Astrocyte of the cerebellum (primary cell): ENCODE measurements at regions not wholly inside any gene's neighbourhood (a gene's known extent, or its start where the extent isn't known, plus 50 kb on each side); places are given as distances from the start of the nearest gene placed in this dataset.

Experiments used
- DNase-seq: peaks from one replicate; pipeline ENCODE4 v3.0.0-alpha.2; 2011; ENCODE audit warnings: low read depth
- H3K4me3 ChIP-seq: 2 replicates; pipeline ENCODE4 v1.5.1; 2011; ENCODE audit warnings: mild to moderate bottlenecking, low read depth, low read length, moderate library complexity
- in situ Hi-C: cut with HindIII; loops from 2 replicates; pipeline ENCODE4 v1.10.0; 2017; ENCODE audit warnings: low sequenced_read_pairs
- TF ChIP-seq, protein P1 (sequence below): IDR thresholded peaks from 2 replicates; pipeline ENCODE4 v1.5.1; 2012; ENCODE audit warnings: low read length, low read depth, moderate library complexity, mild to moderate bottlenecking; ENCODE audit errors: missing control alignments

DNA sequence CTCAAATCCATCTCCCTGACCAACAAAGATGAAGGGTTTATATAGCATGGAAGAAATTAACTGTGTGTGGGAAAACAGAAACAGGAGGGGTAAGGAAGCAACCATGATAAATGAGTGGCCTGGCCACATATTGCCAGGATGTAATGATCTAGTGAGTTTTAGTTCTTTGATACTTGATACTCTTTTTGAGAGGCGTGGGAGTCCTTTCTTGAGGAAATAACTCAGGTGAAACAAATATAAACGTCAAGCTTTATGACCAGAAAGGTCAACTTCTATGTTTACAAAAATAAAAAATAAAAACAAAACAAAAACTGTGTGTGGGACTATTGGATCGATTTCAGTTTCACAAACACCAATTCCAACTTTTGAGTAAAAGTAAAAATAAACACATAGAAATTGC, 860.8 kb upstream of the B3GALT2 start:
- no peak for DNase-seq
- in situ Hi-C loops = no loop called here
- no peak overlapping the region for H3K4me3 ChIP-seq
- TF ChIP-seq, protein P1, sequence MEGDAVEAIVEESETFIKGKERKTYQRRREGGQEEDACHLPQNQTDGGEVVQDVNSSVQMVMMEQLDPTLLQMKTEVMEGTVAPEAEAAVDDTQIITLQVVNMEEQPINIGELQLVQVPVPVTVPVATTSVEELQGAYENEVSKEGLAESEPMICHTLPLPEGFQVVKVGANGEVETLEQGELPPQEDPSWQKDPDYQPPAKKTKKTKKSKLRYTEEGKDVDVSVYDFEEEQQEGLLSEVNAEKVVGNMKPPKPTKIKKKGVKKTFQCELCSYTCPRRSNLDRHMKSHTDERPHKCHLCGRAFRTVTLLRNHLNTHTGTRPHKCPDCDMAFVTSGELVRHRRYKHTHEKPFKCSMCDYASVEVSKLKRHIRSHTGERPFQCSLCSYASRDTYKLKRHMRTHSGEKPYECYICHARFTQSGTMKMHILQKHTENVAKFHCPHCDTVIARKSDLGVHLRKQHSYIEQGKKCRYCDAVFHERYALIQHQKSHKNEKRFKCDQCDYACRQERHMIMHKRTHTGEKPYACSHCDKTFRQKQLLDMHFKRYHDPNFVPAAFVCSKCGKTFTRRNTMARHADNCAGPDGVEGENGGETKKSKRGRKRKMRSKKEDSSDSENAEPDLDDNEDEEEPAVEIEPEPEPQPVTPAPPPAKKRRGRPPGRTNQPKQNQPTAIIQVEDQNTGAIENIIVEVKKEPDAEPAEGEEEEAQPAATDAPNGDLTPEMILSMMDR = no peak

DNA sequence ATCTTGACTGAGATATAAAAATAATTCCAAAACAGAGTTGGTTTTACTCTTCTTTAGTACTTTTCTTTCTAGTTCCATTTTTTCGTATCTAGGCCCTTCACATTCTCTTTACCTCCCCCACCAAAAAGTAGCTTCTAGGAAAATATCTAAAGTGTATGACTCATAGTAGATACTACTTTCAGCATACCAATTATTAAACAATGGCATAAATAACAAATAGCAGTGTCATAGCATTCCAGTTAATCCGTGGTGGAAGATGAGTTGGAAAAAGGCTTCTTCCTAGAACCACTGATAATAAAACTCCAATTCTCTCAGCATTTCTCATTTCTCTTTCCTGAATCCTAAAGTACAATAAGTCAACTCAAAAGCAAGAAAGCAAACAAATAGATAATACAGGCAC, 859.0 kb upstream of the B3GALT2 start:
- no peak for DNase-seq
- in situ Hi-C loops = no loop called here
- no peak overlapping the region for H3K4me3 ChIP-seq
- TF ChIP-seq, protein P1 = no peak

DNA sequence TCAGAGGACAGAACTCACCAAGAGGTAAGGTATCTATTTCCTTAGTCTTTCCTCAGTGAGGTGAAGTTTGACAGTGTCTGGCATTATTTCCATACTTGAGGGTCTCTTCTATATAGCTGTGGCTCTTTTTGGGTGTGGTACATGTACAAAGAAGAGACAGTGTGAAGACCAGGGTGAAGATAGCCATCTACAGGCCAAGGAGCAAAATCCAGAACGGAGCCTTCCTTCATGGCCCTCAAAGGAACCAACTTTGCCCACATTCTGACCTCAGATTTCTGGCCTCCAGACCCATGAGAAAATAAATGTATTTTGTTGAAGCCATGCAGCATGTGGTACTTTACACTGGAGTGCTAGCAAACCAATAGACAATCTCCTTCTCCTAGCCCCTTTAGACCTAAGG, 858.5 kb upstream of the B3GALT2 start:
- DNase-seq = no peak
- no peak overlapping the region for H3K4me3 ChIP-seq
- TF ChIP-seq, protein P1 = no peak
- in situ Hi-C loops = no loop called here

DNA sequence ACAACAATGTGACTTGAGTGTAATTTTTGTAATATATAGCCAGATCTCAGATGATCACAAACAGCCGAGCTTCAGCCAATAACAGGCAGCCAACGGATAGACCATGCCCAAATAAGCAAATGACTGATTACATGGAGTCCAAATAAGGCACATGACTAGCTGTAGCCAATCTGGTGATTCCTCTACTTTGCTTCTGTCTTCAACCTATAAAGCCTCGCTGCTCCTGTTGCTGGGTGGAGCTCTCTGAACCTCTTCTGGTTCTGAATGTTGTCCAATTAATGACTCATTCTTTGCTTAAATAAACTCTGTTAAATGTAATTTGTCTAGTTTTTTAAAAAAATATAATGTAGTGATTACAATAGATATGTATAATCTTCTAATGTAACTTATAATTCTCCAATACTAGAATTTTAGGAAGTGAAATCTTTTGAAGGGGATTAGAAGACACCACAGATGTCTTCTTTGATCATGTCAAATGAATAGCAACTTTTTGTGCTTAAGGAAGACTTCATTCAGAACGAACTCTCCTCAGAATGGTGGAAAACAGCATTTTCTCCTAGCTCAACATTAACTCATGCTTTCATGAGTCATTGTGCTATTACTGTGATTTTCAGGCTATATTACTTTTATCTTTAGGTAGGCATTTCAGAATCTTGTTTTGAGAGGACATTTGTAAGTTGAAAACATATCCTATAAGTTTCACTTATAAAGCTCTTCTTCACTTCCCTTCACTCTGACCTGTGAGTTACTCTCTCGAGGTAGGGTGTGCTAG, 857.8 kb upstream of the B3GALT2 start:
- H3K4me3 ChIP-seq = no peak overlapping the region
- in situ Hi-C loops = no loop called here
- TF ChIP-seq, protein P1 = no peak
- DNase-seq = peak; percentile 6

DNA sequence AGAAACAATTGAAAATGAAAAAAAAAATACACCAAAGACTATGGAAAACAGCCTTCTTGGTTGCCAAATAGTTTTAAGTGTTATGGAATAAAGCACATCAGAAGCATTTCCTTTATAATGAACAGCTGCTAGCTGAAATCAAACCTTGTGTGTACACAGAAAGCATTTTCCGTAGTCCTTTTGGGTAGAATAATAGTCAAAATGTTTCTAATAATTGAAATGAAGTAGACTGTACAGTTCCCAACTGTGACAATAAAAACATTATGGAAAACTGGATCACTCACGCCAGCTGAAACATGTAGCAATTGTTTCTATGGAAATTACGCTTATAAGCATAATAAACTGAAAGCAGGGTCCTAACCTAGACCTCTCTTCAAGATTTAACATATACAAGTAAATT, 856.3 kb upstream of the B3GALT2 start:
- in situ Hi-C loops = no loop called here
- TF ChIP-seq, protein P1 = no peak
- H3K4me3 ChIP-seq = no peak overlapping the region
- no peak for DNase-seq

DNA sequence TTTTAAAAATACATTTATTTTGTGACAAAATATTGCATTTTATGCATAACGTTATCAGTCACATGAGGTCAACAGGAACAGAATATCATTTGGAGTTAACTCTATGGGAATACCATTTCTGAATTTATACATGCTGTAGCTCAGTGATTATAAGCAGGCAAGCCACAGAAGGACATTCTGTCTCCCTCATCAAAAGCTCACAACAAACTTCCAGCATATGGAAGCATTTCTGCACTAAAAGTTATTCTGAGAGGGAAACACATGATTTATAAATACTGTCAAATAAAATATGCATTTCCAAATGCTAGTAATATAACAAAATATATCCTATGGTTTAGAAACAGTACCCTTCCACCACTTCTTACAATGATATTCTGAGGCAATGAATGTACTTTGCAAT, 854.1 kb upstream of the B3GALT2 start:
- TF ChIP-seq, protein P1 = no peak
- DNase-seq = no peak
- no peak overlapping the region for H3K4me3 ChIP-seq
- in situ Hi-C loops = no loop called here
